HepG2 (cell line): ENCODE measurements at regions not wholly inside any gene's neighbourhood (a gene's known extent, or its start where the extent isn't known, plus 50 kb on each side); places are given as distances from the start of the nearest gene placed in this dataset.

ENCODE experiments used
- ATAC-seq: fragments of 200-7000 bp; cut with Tn5 transposase; 3 replicates; pipeline ENCODE4 v1.9.1; 2020; ENCODE audit warnings: mild to moderate bottlenecking, moderate library complexity
- BruUV-seq: library from RNA; stranded (reverse); fragments of 400-500 nt; replicated peaks from 2 replicates; lab custom pipeline; 2021; lab: Mats Ljungman, UMichigan
- CTCF ChIA-PET: fragments of 300-600 bp; formaldehyde crosslinking; extraction: SDS; loops from one replicate; lab custom pipeline; 2021; ENCODE audit warnings: low total read pairs, inconsistent platforms, low intra/inter-chr PET ratio; lab: Yijun Ruan, JAX
- POLR2A ChIA-PET: fragments of 350-600 bp; sonication (Branson Sonifier 250); formaldehyde crosslinking; loops from one replicate; lab custom pipeline; 2020; ENCODE audit warnings: antibody characterized with exemption, inconsistent platforms; lab: Yijun Ruan, JAX
- DNase-seq: peaks from one replicate; pipeline ENCODE4 v3.0.0-alpha.2; 2015; ENCODE audit warnings: low spot score
- FAIRE-seq: peaks from 3 replicates; lab custom pipeline; 2011; peaks lifted over from hg19 to GRCh38; lab: Jason Lieb, UNC
- H2AFZ ChIP-seq: one replicate; pipeline ENCODE4 v1.6.1; 2011; ENCODE audit warnings: low read length, inconsistent platforms
- H3K27ac ChIP-seq: fragments of 300-600 bp; 3 replicates; pipeline ENCODE4 v1.8.0; 2011; ENCODE audit warnings: mixed run types, mild to moderate bottlenecking, mixed read lengths, low read length, inconsistent platforms; ENCODE audit not compliant: insufficient read depth; ENCODE audit errors: extremely low read length
- H3K27me3 ChIP-seq, 2 experiments: fragments of 200-600 bp in 1 of 2; 2 replicates in 1 of 2; 3 replicates in 1 of 2; pipeline versions ENCODE4 v1.6.0 to v1.8.0; 2011; ENCODE audit warnings: low read length in 2 of 2, mild to moderate bottlenecking in 2 of 2, moderate library complexity in 2 of 2, inconsistent platforms in 1 of 2; ENCODE audit not compliant: insufficient read depth in 2 of 2, control insufficient read depth in 1 of 2
- H3K36me3 ChIP-seq, 2 experiments: fragments of 200-600 bp in 1 of 2; replicated peaks in 1 of 2; 2 replicates in 1 of 2; 3 replicates in 1 of 2; pipeline versions ENCODE4 v1.5.1 to v1.8.0; 2011; ENCODE audit warnings: low read length in 2 of 2, inconsistent platforms in 1 of 2; ENCODE audit not compliant: insufficient read depth in 2 of 2, control insufficient read depth in 1 of 2
- H3K4me1 ChIP-seq: 2 replicates; pipeline ENCODE4 v1.5.1; 2012; ENCODE audit warnings: low read length, inconsistent platforms; ENCODE audit not compliant: insufficient read depth
- H3K4me2 ChIP-seq: 2 replicates; pipeline ENCODE4 v1.6.0; 2011; ENCODE audit warnings: low read depth, low read length, inconsistent platforms
- H3K4me3 ChIP-seq, 3 experiments: fragments of 200-600 bp in 1 of 3; sonication (generic), shearing (Covaris generic) in 1 of 3; replicated peaks in 1 of 3; 2 replicates each; pipeline ENCODE4 v1.5.1; 2011 to 2016; ENCODE audit warnings: low read length in 3 of 3, inconsistent platforms in 2 of 3, low read depth in 2 of 3, mild to moderate bottlenecking in 2 of 3, control low read depth in 1 of 3, mixed read lengths in 1 of 3; ENCODE audit not compliant: insufficient read depth in 1 of 3
- H3K79me2 ChIP-seq: one replicate; pipeline ENCODE4 v1.6.1; 2011; ENCODE audit warnings: low read length, inconsistent platforms; ENCODE audit not compliant: insufficient read depth
- H3K9ac ChIP-seq: 2 replicates; pipeline ENCODE4 v1.6.0; 2011; ENCODE audit warnings: mild to moderate bottlenecking, low read depth, low read length, inconsistent platforms; ENCODE audit not compliant: insufficient read depth
- H3K9me3 ChIP-seq: 2 replicates; pipeline ENCODE4 v1.5.1; 2012; ENCODE audit warnings: mild to moderate bottlenecking, low read length
- H4K20me1 ChIP-seq: 2 replicates; pipeline ENCODE4 v1.6.0; 2011; ENCODE audit warnings: inconsistent platforms, mild to moderate bottlenecking, low read length, moderate library complexity; ENCODE audit not compliant: insufficient read depth
- CREM ChIP-seq, 2 experiments: sonication (generic) in 1 of 2; formaldehyde crosslinking in 1 of 2; IDR thresholded peaks; 2 replicates each; pipeline versions ENCODE4 v1.4.0 to v1.6.1; 2016 to 2020; ENCODE audit warnings: antibody characterized with exemption in 1 of 2, mild to moderate bottlenecking in 1 of 2, missing genetic modification reagents in 1 of 2
- NCOA1 ChIP-seq: sonication (generic); formaldehyde crosslinking; IDR thresholded peaks from 2 replicates; pipeline ENCODE4 v1.9.0; 2021; ENCODE audit warnings: missing genetic modification reagents
- NKX3-1 ChIP-seq: sonication (generic); formaldehyde crosslinking; IDR thresholded peaks from 2 replicates; pipeline ENCODE4 v1.5.0; 2020; ENCODE audit warnings: missing genetic modification reagents
- SMAD3 ChIP-seq: sonication (generic); formaldehyde crosslinking; IDR thresholded peaks from 2 replicates; pipeline ENCODE4 v1.4.0; 2020; ENCODE audit warnings: missing genetic modification reagents
- SNAPC4 ChIP-seq: sonication (generic); formaldehyde crosslinking; IDR thresholded peaks from 2 replicates; pipeline ENCODE4 v1.4.0; 2020; ENCODE audit warnings: mild to moderate bottlenecking, missing genetic modification reagents
- ZHX2 ChIP-seq, 2 experiments: sonication (generic) in 1 of 2; formaldehyde crosslinking in 1 of 2; IDR thresholded peaks; 2 replicates each; pipeline versions ENCODE4 v1.6.1 to v1.9.0; 2014 to 2022; ENCODE audit warnings: antibody characterized with exemption in 1 of 2, borderline replicate concordance in 1 of 2, inconsistent platforms in 1 of 2, low read depth in 1 of 2, missing genetic modification reagents in 1 of 2
- ZNF572 ChIP-seq: sonication (generic); formaldehyde crosslinking; IDR thresholded peaks from 2 replicates; pipeline ENCODE4 v1.5.1; 2020; ENCODE audit warnings: mild to moderate bottlenecking, missing genetic modification reagents
- ZNF841 ChIP-seq: sonication (generic); formaldehyde crosslinking; IDR thresholded peaks from 2 replicates; pipeline ENCODE4 v1.8.1; 2023; ENCODE audit warnings: missing genetic modification reagents, borderline replicate concordance
- ZSCAN25 ChIP-seq: sonication (generic); formaldehyde crosslinking; IDR thresholded peaks from 2 replicates; pipeline ENCODE4 v1.8.0; 2022; ENCODE audit warnings: mild to moderate bottlenecking, missing genetic modification reagents
- WGBS: methylation state at CpG from one replicate; pipeline ENCODE4 v1.1.6; 2017; ENCODE audit warnings: low lambda C conversion rate; 5-methylcytosine and 5-hydroxymethylcytosine counted together
- in situ Hi-C: cut with HindIII; loops from 2 replicates; pipeline ENCODE4 v1.10.0; 2017; ENCODE audit warnings: low pct_unique_long_range_greater_than_20kb; ENCODE audit not compliant: extremely low pct_ligation_motif_present
- intact Hi-C: fragments of 100-400 bp; cut with micrococcal nuclease; formaldehyde crosslinking; loops from one replicate; pipeline ENCODE4 v1.10.0; 2022; ENCODE audit not compliant: unreplicated experiment

GRCh38 chr10:130495116-130495862, 359.1 kb downstream of the GLRX3 start:
- Histone ChIP-seq H3K9me3 (no peaks in the 10 kb centered on the region), H3K27ac (no peak overlapping the region), H2AFZ (no peak overlapping the region), H3K9ac (no peak overlapping the region), H3K36me3 (no peaks in the 10 kb centered on the region), H3K4me1 (no peaks in the 10 kb centered on the region), H3K4me3 (no peak overlapping the region), H3K79me2 (no peaks in the 10 kb centered on the region), H3K27me3 (peaks cover 0 to 5% of the 10 kb centered on the region in 2 experiments; a peak in 2 of 5 replicates), H3K4me2 (no peak overlapping the region), H4K20me1 (no peaks in the 10 kb centered on the region)
- ChIA-PET CTCF (no interaction called here), POLR2A (no interaction called here)
- ATAC-seq = no peak
- DNase-seq = no peak
- WGBS = 5% methylated on average over 3 of the region's 10 CpGs
- intact Hi-C loops (no loop called here), in situ Hi-C loops (no loop called here)
- no peak for FAIRE-seq
- BruUV-seq = no TSS peak
- no peak for TF ChIP-seq NKX3-1 (CRISPR knock-in tag)
- TF ChIP-seq NCOA1 (CRISPR knock-in tag) = no peak
- TF ChIP-seq ZSCAN25 (CRISPR knock-in tag) = no peak
- TF ChIP-seq ZNF572 (CRISPR knock-in tag) = no peak
- no peak for TF ChIP-seq ZNF841 (CRISPR knock-in tag)
- no peak for TF ChIP-seq CREM (IDR thresholded peaks at IDR 0.05)
- no peak for TF ChIP-seq CREM (CRISPR knock-in tag; IDR thresholded peaks at IDR 0.05)
- TF ChIP-seq ZHX2 (IDR thresholded peaks at IDR 0.05; ENCODE audit: low read depth) = no peak
- no peak for TF ChIP-seq ZHX2 (CRISPR knock-in tag; IDR thresholded peaks at IDR 0.05; ENCODE audit: borderline replicate concordance)
- no peak for TF ChIP-seq SNAPC4 (CRISPR knock-in tag)
- no peak for TF ChIP-seq SMAD3 (CRISPR knock-in tag)
